GM18511 (cell line): ENCODE measurements at regions not wholly inside any gene's neighbourhood (a gene's known extent, or its start where the extent isn't known, plus 50 kb on each side); places are given as distances from the start of the nearest gene placed in this dataset.
A peak's percentile ranks its signal among the peaks of the same experiment; 100 is the strongest.

Experiments used
- ATAC-seq: cut with Tn5 transposase; IDR thresholded peaks from one replicate; pipeline ENCODE4 v1.9.1; 2021; ENCODE audit warnings: mild to moderate bottlenecking, moderate library complexity; ENCODE audit not compliant: unreplicated experiment

DNA sequence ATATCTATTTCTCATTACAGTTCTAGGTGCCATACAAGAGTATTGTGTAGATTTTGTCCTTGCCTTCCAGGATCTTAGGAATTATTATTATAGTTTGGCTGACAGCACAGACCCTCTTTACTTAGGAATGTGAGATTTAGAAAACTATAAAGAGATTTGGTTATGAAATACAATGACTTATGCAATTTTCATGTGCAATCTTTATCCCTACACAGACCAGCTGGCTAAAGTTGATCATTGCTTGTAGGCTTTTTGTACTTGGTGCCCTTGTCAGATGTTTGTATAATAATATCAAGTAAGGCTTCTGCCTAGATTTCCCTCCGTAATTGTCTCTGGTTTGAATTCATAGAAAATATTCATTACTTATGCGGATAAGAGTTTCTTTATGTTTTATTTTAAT is 174.5 kb upstream of the GAP43 start:
- ATAC-seq, result no peak

DNA sequence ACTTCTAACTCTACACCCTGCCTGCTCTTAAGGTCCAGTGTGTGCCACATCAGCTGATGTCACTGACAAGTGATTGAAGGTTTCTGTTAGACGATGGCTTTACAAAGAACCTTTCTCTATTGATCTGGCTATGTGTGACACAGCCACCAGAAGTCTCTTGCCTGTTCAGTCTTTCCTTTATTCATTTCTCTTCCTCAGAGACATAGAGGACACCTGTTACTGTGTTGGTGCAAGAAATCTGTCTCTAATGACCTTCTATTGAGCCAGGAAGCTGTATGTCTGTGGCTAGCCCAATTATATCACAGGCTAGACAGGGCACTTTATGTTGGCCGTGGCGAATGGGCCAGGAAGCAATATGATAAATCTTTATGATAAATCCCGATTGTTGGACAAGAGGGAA is 173.3 kb upstream of the GAP43 start:
- ATAC-seq, result no peak

DNA sequence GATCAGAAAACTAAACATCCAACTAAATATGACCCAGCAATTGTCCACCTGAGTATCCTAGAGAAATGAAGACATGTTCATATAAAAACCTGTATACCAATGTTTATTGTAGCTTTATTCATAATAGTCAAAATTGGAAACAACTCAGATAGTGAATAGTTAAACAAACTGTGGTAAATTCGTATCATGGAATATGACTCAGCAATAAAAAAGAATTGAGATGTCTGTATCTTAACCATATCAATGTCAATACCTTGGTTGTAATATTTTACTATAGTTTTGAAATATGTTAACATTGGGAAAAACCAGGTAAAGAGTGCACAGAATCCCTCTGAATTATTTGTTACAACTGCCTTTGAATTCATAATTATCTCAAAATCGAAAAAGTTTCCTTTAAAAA is 159.3 kb upstream of the GAP43 start:
- ATAC-seq, result no peak

DNA sequence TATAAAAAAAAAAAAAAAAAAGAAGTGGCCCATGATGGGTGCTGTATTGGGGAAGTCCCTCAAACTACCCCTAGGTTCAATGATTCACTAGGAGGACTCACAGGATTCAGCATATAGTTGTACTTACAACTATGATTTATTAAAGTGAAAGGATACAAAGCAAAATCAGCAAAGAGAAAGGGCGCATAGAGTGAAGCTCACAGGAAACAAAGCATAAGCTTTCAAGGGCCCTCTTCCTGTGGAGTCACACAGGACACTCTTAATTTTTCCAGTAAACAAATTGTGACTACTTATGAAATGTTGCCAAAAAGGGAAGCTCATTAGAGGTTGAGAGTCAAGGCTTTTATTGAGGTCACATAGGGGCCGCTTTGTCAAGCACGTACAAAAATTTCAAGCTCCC is 153.7 kb upstream of the GAP43 start:
- ATAC-seq, result peak; percentile 66

DNA sequence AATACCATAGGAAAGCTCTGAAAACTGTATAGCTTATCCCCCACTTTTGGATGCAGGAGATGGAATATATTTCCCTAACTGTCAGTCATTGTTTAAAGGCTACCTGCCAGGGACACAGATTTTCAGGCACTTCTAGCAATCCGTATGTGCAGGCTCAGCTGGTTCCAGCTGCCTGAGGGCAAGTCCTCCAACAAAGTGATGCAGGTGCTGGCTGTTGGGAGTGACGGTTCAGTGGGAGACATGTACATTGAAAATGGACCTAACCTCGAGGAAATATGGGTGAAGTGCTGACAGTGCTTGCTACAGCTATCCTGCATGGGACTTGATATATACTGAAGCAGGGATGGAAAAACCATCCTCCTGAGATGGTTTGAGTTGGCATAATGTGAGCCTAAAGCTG is 153.1 kb upstream of the GAP43 start:
- ATAC-seq, result no peak

DNA sequence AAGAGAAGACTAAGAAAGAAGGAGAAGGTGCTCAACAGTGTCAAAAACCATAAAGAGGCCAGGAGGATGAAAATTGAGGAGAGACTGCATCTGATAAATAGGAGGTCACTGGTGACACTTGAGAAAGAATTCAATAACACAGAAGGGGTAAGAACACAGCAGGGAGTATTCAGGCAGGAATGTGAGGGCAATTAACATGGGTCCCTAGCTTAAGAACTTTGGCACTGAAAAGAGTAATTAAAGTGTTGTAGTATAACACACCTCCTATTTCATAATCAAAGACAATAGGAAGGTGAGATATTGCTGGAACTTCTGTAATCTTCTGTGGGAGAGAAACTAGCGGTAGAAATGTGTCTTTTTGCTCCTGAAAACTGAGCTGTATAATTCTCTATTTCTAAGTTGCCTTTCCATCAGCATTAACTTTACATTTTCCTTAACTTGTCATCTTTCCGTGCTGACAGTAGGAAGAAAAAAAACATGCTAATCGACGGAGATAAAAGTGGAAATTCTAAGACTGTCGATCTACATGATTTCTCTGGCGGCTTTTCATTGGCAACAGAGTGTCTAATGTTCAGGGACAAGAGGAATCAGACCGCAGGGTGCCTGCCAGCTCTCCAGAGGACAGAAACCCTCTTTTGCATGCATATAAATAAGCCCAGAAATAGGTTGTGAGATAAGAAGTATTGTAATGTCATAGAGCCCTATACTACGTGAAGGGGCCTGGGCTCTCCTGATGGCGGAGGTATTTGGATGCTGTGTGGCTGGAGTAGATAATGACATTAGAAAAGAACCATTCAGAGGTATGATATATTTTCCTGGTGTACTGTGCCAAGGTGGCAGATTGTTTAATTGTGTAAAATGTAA is 147.9 kb upstream of the GAP43 start:
- no peak for ATAC-seq

DNA sequence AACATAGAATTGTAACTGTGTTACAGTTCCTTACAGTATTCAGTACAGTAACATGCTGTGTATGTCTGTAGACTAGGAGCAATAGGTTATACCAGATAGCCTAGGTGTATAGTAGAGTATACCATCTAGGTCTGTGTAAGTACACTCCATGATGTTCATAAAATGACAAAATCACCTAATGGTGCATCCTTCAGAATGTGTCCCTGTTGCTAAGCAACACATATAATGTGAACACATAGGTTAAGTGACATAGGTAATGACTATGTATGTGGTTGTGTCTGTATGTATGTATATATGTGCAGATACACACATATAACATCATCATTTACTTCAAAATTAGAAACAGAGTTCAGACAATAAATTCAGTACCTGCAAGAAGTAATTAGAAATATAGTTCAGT is 146.8 kb upstream of the GAP43 start:
- ATAC-seq, result no peak

DNA sequence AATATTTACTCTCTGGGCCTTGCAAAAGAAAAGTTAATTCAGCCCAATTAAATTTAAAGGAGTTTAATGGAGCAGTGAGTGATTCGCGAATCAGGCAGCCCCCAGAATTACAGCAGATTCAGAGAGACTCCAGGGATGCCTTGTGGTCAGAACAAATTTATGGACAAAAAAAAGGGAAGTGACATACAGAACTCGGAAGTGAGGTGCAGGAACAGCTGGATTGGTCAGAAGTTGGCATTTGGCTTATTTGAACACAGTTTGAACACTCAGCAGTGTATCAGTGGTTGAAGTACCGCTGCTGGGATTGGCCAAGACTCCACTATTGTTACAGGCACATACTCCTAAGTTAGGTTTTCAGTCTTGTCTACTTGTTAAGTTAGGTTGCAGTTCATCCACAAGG is 145.0 kb upstream of the GAP43 start:
- ATAC-seq, result no peak

DNA sequence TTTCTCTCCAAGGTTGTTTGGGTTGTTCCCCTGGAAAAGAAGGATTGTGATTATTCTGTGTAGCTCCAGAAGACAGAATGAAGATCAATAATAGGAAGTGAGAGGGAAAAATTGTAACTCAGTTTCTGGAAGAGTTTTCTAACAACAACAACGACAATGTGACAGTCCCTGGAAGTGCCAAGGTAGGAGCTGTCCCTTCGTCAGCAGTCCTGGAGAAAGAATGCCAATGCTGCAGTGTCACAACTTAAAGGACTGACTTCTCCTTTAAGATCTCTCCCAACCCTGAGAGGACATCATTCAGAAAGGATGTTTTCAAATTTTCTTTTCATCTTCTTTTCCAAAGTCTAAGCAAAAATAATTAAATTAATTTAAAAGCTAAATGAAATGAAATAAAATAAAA is 136.4 kb upstream of the GAP43 start:
- no peak for ATAC-seq

DNA sequence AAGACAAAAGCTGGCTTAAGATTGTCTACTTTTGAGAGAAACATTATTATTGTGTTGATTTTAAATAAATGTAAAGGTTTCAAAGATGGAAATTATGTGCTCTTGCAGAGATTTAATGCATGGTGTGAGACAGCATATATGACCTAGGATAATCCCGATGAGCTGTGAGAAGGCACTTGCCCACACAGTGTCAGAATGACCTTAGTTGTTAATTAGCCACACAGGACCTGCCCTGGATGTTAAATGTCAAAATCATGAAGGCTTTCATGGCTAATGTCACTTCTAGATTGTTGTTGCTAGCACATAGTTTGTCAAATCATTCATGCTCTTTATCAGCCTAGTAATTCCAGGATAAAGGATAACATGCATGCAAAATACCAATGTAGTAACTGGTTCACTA is 135.3 kb upstream of the GAP43 start:
- ATAC-seq, result no peak

DNA sequence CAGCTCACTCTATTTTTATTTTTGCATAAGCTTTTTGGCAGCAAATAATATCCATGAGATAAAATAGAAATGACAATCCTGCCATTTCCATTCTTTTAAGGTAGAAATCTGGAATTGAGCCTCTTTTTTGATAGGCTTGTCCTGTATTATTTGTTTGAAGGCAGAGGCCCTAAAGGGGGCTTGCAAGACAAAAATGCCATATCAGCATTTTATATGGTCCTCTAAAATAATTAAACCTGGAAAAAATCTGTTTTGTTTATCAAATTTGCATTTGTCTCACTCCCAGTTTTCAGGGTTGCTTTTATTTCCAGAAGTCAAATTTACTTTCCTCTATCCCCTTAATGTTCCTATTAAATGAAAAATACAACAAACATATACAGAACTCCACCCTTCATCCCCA is 134.9 kb upstream of the GAP43 start:
- no peak for ATAC-seq

DNA sequence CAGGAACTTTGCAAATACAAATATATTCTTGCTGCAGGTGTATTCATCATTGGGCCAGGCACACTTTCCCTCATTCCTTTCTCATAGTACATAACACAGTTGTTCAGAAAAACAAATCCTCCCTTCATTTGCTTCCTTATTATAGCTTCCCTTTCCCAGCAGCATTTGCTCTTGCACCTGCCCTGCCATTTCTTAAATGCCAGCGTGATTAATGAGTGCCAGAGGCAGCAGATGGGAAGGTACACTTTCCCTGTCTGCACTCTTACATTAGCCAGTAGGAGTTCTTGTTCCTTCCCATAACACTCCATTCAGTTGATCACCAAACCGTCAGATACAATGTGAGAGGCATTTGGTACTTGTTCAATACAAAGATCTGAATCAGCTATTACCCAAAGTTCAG is 128.5 kb upstream of the GAP43 start:
- no peak for ATAC-seq

DNA sequence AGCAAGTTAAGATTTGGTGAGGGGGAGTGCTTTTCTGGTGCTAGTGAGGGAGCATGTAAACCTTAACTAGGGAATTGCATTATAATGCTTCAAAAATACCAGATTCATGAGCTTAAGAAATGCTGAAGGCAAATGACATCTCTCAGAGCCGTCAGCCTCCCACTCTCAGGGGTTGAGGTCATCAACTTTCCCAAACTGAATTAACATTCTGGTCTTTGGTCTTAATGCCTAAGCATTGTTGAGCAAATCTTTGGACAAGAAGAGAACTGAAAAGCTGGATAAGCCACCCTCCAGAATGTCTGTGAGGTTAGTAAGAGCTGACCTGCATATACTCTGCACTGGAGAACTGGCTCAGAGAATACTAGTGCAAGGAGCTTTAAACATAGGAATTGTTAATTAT is 124.9 kb upstream of the GAP43 start:
- no peak for ATAC-seq

DNA sequence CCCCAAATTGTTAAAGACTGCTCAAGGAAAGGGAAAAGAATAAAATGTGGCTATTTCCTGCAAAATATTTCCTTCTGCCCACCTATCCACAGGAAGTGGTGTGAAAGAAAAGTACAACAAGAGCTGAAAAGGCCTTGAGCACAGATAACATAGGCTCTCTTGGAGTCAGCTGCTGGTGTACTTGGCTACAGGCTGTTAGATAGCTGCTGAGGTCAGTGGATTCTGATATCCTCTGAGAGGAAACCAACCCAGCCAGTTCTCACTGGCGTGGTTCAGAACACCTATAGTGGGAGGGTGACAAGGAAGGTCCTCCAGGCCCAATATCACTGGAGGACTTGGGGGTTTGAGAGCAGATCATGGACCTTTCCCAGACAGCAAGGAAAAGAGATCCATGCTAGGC is 124.4 kb upstream of the GAP43 start:
- no peak for ATAC-seq

DNA sequence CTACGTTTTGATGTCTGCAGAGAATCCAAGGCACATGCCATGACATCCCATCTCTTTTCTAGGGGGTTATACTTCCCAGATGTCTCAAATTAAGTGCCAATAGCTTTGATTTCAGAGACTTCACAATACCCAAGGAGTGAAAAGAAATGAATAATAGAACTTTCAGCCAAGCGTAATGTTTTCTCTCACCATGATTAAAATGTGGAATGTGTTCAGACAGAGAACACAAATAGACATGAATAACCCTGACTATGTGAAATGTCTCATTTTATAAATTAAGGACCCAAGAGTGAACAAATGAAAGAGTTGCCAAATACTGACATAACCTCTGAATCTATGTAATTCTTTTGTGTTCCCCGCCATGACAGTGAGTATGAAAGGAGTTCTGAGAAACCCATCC is 123.6 kb upstream of the GAP43 start:
- no peak for ATAC-seq

DNA sequence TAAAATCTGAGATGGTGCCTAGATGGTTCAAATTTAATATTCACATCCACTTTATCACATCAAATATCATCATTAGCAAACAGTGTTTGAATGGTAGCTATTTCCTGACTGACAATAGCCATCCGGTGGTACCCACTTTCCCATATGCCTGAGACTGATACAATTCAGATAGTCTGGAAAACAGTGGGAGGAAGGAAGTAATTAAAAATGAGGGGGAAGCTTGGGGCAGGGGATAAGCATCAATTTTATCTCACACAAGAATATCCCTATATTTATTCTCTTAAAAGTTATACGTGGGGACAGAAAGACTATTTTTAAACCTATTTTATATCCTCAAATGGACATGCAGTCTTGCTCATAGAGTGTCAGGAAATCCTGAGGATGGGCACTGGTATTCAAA is 122.5 kb upstream of the GAP43 start:
- no peak for ATAC-seq

DNA sequence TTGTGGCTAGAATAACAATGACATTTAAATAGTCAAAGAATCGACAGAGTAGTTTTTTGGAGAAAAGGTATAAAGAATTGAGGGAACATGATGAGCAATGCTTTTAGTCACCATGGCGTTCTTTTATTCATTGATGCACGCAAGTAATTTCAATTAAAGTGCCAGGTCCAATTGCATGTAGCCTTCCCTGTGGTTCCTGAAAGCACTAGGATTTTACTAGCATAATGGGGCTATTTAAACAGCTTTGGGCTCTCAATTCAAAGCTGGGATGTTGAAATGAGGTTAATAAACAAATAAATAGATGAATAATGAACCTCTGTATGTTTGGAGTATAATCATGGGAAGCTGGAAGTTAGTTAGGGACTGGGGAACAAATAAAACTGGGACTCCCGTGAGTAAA is 121.2 kb upstream of the GAP43 start:
- ATAC-seq, result no peak

DNA sequence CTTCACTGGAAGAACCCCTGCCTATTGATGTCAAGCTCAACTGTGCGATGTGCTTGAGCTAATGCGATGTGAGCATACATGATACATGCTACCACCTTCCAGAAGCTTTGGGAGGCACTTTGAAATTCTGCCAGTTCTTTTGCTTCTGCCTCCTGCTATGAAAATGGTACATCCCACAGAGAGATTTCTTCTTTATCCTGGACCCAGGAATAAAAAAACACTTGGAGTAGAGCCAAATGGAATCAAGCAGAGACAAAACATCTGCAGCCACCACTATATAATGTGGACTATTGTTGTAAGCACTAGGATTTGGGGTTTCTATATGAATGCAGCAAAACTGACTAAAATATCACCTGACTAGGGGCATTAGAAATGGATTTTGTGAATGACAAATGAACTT is 119.9 kb upstream of the GAP43 start:
- no peak for ATAC-seq

DNA sequence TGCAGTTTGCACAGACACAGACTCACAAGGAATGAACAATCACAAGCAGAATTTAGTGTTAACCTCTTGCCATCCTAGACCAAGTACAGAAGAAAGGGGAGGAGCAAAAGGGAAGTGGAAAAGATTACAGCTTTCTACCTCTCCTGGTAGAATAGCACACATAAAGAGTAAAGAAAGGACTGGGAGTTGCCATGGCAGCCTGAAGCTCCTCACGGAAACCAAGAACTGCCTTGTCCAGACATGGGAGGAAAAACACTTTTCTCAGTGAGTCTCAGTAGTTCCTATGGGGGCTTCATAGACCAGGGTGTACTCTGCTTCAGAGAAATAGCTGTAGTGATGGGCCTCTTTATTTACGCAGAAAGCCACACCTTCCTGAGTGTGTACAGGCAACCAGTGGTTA is 114.7 kb upstream of the GAP43 start:
- no peak for ATAC-seq

DNA sequence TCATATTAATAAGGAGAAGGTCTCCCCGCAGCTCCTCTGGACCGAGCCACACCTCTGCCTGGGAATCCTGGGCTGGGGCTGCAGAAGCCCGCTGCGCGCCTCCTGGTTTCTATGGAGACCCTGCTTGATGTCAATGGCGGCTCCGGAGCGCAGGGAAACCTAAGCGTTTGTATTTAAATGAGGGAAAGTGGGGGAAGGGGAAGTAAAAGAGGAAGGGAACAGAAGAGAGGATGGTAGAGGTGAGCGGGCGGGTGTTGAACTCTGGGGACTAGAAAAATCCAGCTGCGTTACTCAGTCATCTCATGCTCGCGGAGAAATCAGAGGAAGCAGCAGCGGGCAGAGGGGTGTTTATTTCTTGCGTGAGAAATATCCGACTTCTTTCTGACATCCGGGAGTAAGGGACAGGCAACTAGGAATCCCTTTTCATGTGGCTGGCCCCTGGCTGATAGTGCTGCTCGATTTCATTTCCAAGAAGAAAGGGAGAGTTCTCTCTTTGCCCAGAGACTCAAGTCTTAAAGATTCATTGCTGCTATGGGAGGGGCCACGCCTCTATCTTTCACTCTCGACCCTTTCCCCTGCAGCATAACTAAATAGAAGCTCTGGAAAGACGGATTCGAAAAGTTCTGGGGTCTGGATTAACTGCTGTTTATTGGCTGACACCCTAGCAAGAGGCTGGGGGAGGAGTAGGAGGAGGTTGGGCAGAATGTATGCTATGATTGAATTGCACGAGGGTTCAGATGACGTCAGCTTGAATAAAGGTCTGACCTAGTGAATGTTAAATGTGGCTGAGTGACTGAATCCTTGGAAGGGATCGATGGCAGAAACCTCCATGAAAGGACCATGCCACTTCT is 110.5 kb upstream of the GAP43 start:
- no peak for ATAC-seq

DNA sequence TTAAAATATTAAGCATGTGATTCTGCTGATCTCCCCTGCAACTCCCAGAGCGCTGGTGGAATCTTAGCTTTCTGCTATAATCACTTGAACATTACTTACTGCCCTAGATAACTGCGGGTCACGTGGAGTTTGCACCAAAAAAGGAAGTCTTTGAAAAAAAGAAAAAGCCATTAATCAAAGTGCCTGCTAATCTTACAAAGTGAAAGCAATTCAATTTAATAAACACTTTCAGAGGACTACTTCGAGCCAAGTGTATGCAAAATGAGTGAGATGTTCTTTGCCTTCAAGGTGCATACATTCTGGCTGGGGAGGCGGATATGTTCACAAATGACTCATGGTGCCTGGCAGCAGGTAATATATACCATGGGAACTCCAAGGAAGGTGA is 109.9 kb upstream of the GAP43 start:
- ATAC-seq, result no peak

DNA sequence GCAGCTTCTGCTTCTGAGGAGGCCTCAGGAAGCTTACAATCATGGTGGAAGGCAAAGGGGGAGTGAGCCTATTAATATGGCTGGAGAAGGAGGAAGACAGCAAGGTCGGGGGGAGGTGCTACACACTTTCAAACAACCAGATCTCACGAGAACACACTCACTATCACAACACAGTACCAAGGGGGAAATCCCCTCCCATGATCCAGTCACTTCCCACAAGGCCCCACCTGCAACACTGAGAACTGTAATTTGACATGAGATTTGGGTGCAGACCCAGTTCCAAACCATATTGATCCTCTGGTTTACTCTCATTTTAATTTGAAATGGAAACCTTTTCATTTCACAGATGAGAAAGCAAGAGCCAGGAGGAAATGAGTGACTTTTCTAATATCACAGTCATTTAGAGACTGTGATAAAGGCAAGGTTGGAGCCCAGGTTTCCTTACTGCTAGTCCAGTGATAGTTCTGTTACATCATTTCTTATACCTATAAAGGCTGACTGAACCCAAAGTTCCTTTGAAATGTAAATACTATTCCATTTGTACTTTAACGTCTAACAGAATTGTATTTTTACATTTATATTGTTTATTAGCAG is 105.8 kb upstream of the GAP43 start:
- ATAC-seq, result no peak
